ENCODE measurements at regions not wholly inside any gene's neighbourhood (a gene's known extent, or its start where the extent isn't known, plus 50 kb on each side); places are given as distances from the start of the nearest gene placed in this dataset.
"Not testable (repeated sequence)": the region's sequence is repeated elsewhere in the genome, so short reads cannot be mapped to it uniquely, and the experiment has no call there.

GRCh38 chr17:77509089-77509488 lies 368.3 kb downstream of the SEC14L1 start:
- DNase-seq (ENCODE audit: low read depth, low spot score) = no peak

GRCh38 chr17:77509599-77509998 lies 368.8 kb downstream of the SEC14L1 start:
- DNase-seq (ENCODE audit: low read depth, low spot score) = no peak

GRCh38 chr17:77510133-77510796 lies 369.5 kb downstream of the SEC14L1 start:
- DNase-seq (ENCODE audit: low read depth, low spot score) = no peak

GRCh38 chr17:77511514-77512061 lies 370.8 kb downstream of the SEC14L1 start:
- no peak for DNase-seq (ENCODE audit: low read depth, low spot score)

GRCh38 chr17:77512062-77512946 lies 371.5 kb downstream of the SEC14L1 start:
- DNase-seq (ENCODE audit: low read depth, low spot score) = no peak

- DNase-seq (ENCODE audit: low read depth, low spot score) = no peak
These were observed 372.3 kb downstream of the SEC14L1 start for GRCh38 chr17:77513045-77513444.

GRCh38 chr17:77515227-77515626 lies 374.5 kb downstream of the SEC14L1 start:
- no peak for DNase-seq (ENCODE audit: low read depth, low spot score)

GRCh38 chr17:77516902-77517301 lies 376.1 kb downstream of the SEC14L1 start:
- DNase-seq (ENCODE audit: low read depth, low spot score) = peak; percentile 32

GRCh38 chr17:77521076-77521475 lies 380.3 kb downstream of the SEC14L1 start:
- no peak for DNase-seq (ENCODE audit: low read depth, low spot score)

GRCh38 chr17:77523540-77523939 lies 382.8 kb downstream of the SEC14L1 start:
- DNase-seq (ENCODE audit: low read depth, low spot score) = no peak

GRCh38 chr17:77526259-77526711 lies 385.5 kb downstream of the SEC14L1 start:
- no peak for DNase-seq (ENCODE audit: low read depth, low spot score)

GRCh38 chr17:77526728-77527350 lies 386.1 kb downstream of the SEC14L1 start:
- DNase-seq (ENCODE audit: low read depth, low spot score) = no peak

- DNase-seq (ENCODE audit: low read depth, low spot score) = no peak
These were observed 386.6 kb downstream of the SEC14L1 start for GRCh38 chr17:77527409-77527808.

GRCh38 chr17:77527836-77528505 lies 387.2 kb downstream of the SEC14L1 start:
- DNase-seq (ENCODE audit: low read depth, low spot score) = no peak

GRCh38 chr17:77528516-77529327 lies 388.0 kb downstream of the SEC14L1 start:
- peak; percentile 55 for DNase-seq (ENCODE audit: low read depth, low spot score)

- DNase-seq (ENCODE audit: low read depth, low spot score) = no peak
These were observed 388.5 kb downstream of the SEC14L1 start for GRCh38 chr17:77529328-77529650.

GRCh38 chr17:77530591-77530990 lies 389.8 kb downstream of the SEC14L1 start:
- no peak for DNase-seq (ENCODE audit: low read depth, low spot score)

- DNase-seq (ENCODE audit: low read depth, low spot score) = no peak
These were observed 390.2 kb downstream of the SEC14L1 start for GRCh38 chr17:77531002-77531401.

GRCh38 chr17:77531641-77532040 lies 390.9 kb downstream of the SEC14L1 start:
- no peak for DNase-seq (ENCODE audit: low read depth, low spot score)

- DNase-seq (ENCODE audit: low read depth, low spot score) = not testable (repeated sequence)
These were observed 392.9 kb downstream of the SEC14L1 start for GRCh38 chr17:77533697-77534096.

- no peak for DNase-seq (ENCODE audit: low read depth, low spot score)
These were observed 393.4 kb downstream of the SEC14L1 start for GRCh38 chr17:77534137-77534536.

All from ELF-1 (cell line).